B cell (primary cell): ENCODE measurements at regions not wholly inside any gene's neighbourhood (a gene's known extent, or its start where the extent isn't known, plus 50 kb on each side); places are given as distances from the start of the nearest gene placed in this dataset.

Experiments
- ATAC-seq: fragments of 200-7000 bp; cut with Tn5 transposase; one replicate; pipeline ENCODE4 v1.10.0; 2021; ENCODE audit warnings: low read depth, mild to moderate bottlenecking, moderate number of reproducible peaks, moderate library complexity
- CTCF ChIA-PET: fragments of 350-600 bp; sonication (Branson Sonifier 250); formaldehyde crosslinking; loops from one replicate; lab custom pipeline; 2021; ENCODE audit warnings: antibody characterized with exemption, inconsistent platforms; lab: Charles Lee
- POLR2A ChIA-PET: fragments of 350-600 bp; sonication (Branson Sonifier 250); formaldehyde crosslinking; loops from one replicate; lab custom pipeline; 2021; ENCODE audit warnings: antibody characterized with exemption; lab: Charles Lee
- DNase-seq: peaks from one replicate; pipeline ENCODE4 v3.0.0; 2013
- H2AFZ ChIP-seq: 2 replicates; pipeline ENCODE4 v1.6.1; 2012; ENCODE audit warnings: mild to moderate bottlenecking, low read depth, low read length; ENCODE audit not compliant: insufficient read depth, poor library complexity, severe bottlenecking
- H3K27ac ChIP-seq, 2 donors: 1 replicate in 1 of 2; 2 replicates in 1 of 2; pipeline ENCODE4 v1.5.1; 2012 to 2013; ENCODE audit warnings: low read length in 2 of 2, mild to moderate bottlenecking in 2 of 2, moderate library complexity in 1 of 2
- H3K27me3 ChIP-seq, 4 experiments: fragments of 200-600 bp in 1 of 4; sonication (generic) in 1 of 4; replicated peaks in 1 of 4; 1 replicate in 2 of 4; 2 replicates in 2 of 4; pipeline versions ENCODE4 v1.6.1 to v1.7.0; 2013 to 2016; ENCODE audit warnings: low read length in 3 of 4, mild to moderate bottlenecking in 2 of 4, mixed read lengths in 1 of 4, moderate library complexity in 1 of 4; ENCODE audit not compliant: insufficient read depth in 4 of 4, control insufficient read depth in 3 of 4; ENCODE audit errors: control extremely low read depth in 1 of 4
- H3K36me3 ChIP-seq, 2 experiments: replicated peaks in 1 of 2; 1 replicate in 1 of 2; 2 replicates in 1 of 2; pipeline versions ENCODE4 v1.6.1 to v1.7.1; 2013; ENCODE audit warnings: low read length in 1 of 2; ENCODE audit not compliant: insufficient read depth in 2 of 2, control insufficient read depth in 1 of 2; ENCODE audit errors: control extremely low read depth in 1 of 2, extremely low read depth in 1 of 2
- H3K4me1 ChIP-seq, 2 donors: fragments of 200-600 bp in 1 of 2; sonication (generic) in 1 of 2; 1 replicate in 1 of 2; 2 replicates in 1 of 2; pipeline versions ENCODE4 v1.5.1 to v1.6.1; 2013 to 2017; ENCODE audit warnings: low read length in 2 of 2; ENCODE audit not compliant: control insufficient read depth in 2 of 2, insufficient read depth in 2 of 2
- H3K4me2 ChIP-seq: replicated peaks from 2 replicates; pipeline ENCODE3; 2012; ENCODE audit warnings: mild to moderate bottlenecking, low read depth, low read length; ENCODE audit not compliant: poor library complexity, severe bottlenecking
- H3K4me3 ChIP-seq, 5 experiments: fragments of 200-600 bp in 1 of 5; sonication (generic) in 1 of 5; 1 replicate in 3 of 5; 2 replicates in 2 of 5; pipeline versions ENCODE4 v1.5.1 to v1.7.0; 2011 to 2016; ENCODE audit warnings: low read length in 4 of 5, mild to moderate bottlenecking in 4 of 5, low read depth in 2 of 5, control low read depth in 1 of 5, moderate library complexity in 1 of 5; ENCODE audit not compliant: insufficient read depth in 1 of 5; ENCODE audit errors: control extremely low read depth in 1 of 5, extremely low read depth in 1 of 5
- H3K79me2 ChIP-seq: fragments of 200-600 bp; sonication (generic); one replicate; pipeline ENCODE4 v1.6.0; 2016; ENCODE audit warnings: low read length; ENCODE audit not compliant: control insufficient read depth, insufficient read depth
- H3K9ac ChIP-seq: fragments of 200-600 bp; sonication (generic); 2 replicates; pipeline ENCODE4 v1.6.1; 2017; ENCODE audit warnings: mild to moderate bottlenecking, low read length, moderate library complexity
- H3K9me3 ChIP-seq, 3 donors: one replicate each; pipeline versions ENCODE4 v1.6.1 to v1.7.1; 2013; ENCODE audit warnings: low read length in 2 of 3; ENCODE audit not compliant: control insufficient read depth in 2 of 3, insufficient read depth in 1 of 3; ENCODE audit errors: control extremely low read depth in 1 of 3
- H4K20me1 ChIP-seq: 2 replicates; pipeline ENCODE4 v1.6.0; 2012; ENCODE audit warnings: mild to moderate bottlenecking, low read length; ENCODE audit not compliant: insufficient read depth, control insufficient read depth, poor library complexity, severe bottlenecking
- H3K27ac Mint-ChIP-seq: one replicate; pipeline ENCODE4 v1.8.0; 2021; ENCODE audit warnings: mixed read lengths
- H3K27me3 Mint-ChIP-seq: one replicate; pipeline ENCODE4 v1.8.0; 2021; ENCODE audit warnings: mixed read lengths
- H3K4me1 Mint-ChIP-seq: one replicate; pipeline ENCODE4 v1.8.0; 2021; ENCODE audit warnings: mixed read lengths
- H3K4me3 Mint-ChIP-seq: one replicate; pipeline ENCODE4 v1.8.0; 2021; ENCODE audit warnings: mixed read lengths
- H3K9me3 Mint-ChIP-seq: one replicate; pipeline ENCODE4 v1.8.0; 2022; ENCODE audit warnings: mixed read lengths; ENCODE audit not compliant: insufficient read depth
- CTCF ChIP-seq: fragments of 200-600 bp; IDR thresholded peaks from one replicate; pipeline ENCODE4 v1.8.0; 2022; ENCODE audit warnings: antibody characterized with exemption, mild to moderate bottlenecking
- EZH2 ChIP-seq: IDR thresholded peaks from 2 replicates; pipeline ENCODE4 v1.6.1; 2012; ENCODE audit warnings: borderline replicate concordance, low read depth, mild to moderate bottlenecking, moderate library complexity, low read length; ENCODE audit not compliant: insufficient read depth, poor library complexity, severe bottlenecking
- WGBS: methylation state at CpG from one replicate; pipeline ENCODE4 v1.1.5; 2013; ENCODE audit warnings: missing lambda C conversion rate; ENCODE audit not compliant: insufficient coverage; 5-methylcytosine and 5-hydroxymethylcytosine counted together
- intact Hi-C: fragments of 100-400 bp; cut with micrococcal nuclease; formaldehyde crosslinking; loops from one replicate; pipeline ENCODE4 v1.10.0; 2022

GRCh38 chr3:28726840-28727239 lies 378.2 kb upstream of the AZI2 start:
- no peaks in the 10 kb centered on the region for H3K9me3 ChIP-seq
- POLR2A ChIA-PET: no interaction called here
- CTCF ChIA-PET: no interaction called here
- ATAC-seq: no peak
- no peaks in the 10 kb centered on the region for H3K4me1 Mint-ChIP-seq
- no peaks in the 10 kb centered on the region for H3K4me1 ChIP-seq
- H4K20me1 ChIP-seq: no peaks in the 10 kb centered on the region
- no peak overlapping the region for H3K4me2 ChIP-seq
- no peaks in the 10 kb centered on the region for H3K27me3 Mint-ChIP-seq
- no peak for TF ChIP-seq CTCF
- no peak for TF ChIP-seq EZH2
- DNase-seq: no peak
- no peak overlapping the region for H2AFZ ChIP-seq
- H3K9ac ChIP-seq: no peak overlapping the region
- H3K9me3 Mint-ChIP-seq: no peaks in the 10 kb centered on the region
- no peak overlapping the region for H3K27ac ChIP-seq
- intact Hi-C loops: no loop called here
- 60% methylated on average over 1 of the region's 3 CpGs for WGBS
- H3K79me2 ChIP-seq: no peaks in the 10 kb centered on the region
- no peaks in the 10 kb centered on the region for H3K27me3 ChIP-seq
- no peak overlapping the region for H3K4me3 Mint-ChIP-seq
- H3K36me3 ChIP-seq: no peaks in the 10 kb centered on the region
- no peak overlapping the region for H3K4me3 ChIP-seq
- no peak overlapping the region for H3K27ac Mint-ChIP-seq

DNA sequence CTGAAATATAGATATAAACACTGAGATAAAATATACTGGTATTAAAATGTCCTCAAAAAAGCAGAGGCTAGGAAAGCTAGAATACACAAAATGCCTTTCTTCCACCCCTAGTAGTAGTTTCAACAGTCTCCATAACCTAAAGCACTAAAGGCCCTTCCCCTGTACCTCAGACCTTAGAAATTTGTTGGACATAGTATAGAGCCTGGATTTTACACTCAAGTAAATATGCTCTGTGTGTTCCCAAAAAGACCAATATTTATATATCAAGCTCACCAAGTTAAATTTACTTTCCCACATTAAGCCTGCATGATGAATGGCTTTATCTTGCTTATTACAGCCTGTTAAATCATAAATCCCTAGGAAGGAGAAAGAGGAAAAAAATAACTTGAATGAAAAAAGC lies 378.7 kb upstream of the AZI2 start:
- H3K27ac ChIP-seq: no peak overlapping the region
- Mint-ChIP-seq H3K27me3 (no peaks in the 10 kb centered on the region), H3K27ac (no peak overlapping the region), H3K9me3 (no peaks in the 10 kb centered on the region), H3K4me1 (no peaks in the 10 kb centered on the region), H3K4me3 (no peak overlapping the region)
- H3K4me1 ChIP-seq: no peaks in the 10 kb centered on the region
- H3K9me3 ChIP-seq: no peaks in the 10 kb centered on the region
- ATAC-seq (no peak), DNase-seq (no peak)
- no peak overlapping the region for H3K4me3 ChIP-seq
- POLR2A ChIA-PET: no interaction called here
- no peaks in the 10 kb centered on the region for H3K36me3 ChIP-seq
- TF ChIP-seq EZH2: no peak
- no peaks in the 10 kb centered on the region for H4K20me1 ChIP-seq
- no peaks in the 10 kb centered on the region for H3K79me2 ChIP-seq
- no peaks in the 10 kb centered on the region for H3K27me3 ChIP-seq
- no peak overlapping the region for H3K9ac ChIP-seq
- CTCF ChIA-PET: no interaction called here
- H2AFZ ChIP-seq: no peak overlapping the region
- intact Hi-C loops: no loop called here
- H3K4me2 ChIP-seq: no peak overlapping the region
